G401 (cell line): ENCODE measurements at regions not wholly inside any gene's neighbourhood (a gene's known extent, or its start where the extent isn't known, plus 50 kb on each side); places are given as distances from the start of the nearest gene placed in this dataset.
"Not testable (repeated sequence)": the region's sequence is repeated elsewhere in the genome, so short reads cannot be mapped to it uniquely, and the experiment has no call there.

Source experiments
- DNase-seq: peaks from one replicate; pipeline ENCODE4 v3.0.0-alpha.2; 2015; ENCODE audit warnings: low spot score
- in situ Hi-C: cut with HindIII; loops from 2 replicates; pipeline ENCODE4 v1.10.0; 2016; ENCODE audit warnings: low sequenced_read_pairs, mixed read lengths

DNA sequence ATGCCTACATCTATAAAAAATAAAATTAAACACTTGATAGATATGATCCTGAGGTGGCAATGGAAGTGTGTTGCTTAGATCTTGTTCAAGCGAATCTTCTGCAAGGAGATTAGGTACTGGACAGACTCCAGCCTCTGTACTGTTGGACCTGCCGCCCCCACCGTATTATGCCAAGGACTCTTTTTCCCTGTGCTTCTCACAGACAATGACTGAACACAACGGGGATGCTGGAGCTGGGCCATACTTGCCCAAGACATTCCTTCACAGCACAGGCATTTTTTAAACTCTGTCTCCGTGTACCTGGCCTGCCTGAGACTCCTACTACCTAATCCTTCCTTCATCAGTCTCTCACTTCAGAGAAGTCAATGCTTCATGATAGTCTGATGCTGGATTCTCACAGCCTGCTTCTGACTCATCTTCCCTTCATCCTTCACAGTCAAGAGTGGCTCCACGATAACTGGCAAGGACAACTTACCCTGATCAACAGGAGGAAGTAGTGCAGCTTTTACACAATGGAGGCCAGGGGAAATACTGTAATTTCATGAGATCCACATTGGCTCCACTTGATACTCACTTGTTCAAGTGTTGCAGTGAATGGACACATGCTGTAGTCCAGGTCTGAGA is 754.6 kb upstream of the AGA start:
- DNase-seq = no peak
- in situ Hi-C loops = no loop called here

DNA sequence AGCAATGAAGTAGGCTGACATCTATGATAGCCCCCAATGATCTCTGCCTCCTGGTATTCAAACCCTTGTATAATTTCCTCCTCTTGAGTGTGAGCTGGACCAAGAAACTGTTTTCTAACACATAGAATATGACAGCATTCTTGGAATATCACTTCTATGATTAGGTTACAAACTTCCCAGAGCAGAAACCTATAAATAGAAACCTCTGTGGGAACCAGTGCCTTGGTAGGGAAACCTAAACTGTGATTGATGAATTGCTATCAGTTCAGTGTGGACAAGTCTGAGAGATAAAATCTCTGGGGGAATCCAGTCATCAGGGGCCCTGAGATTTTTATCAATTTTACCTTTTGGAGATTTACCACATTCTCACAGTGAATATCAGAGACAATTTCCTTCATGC is 756.5 kb upstream of the AGA start:
- DNase-seq = no peak
- in situ Hi-C loops = no loop called here

DNA sequence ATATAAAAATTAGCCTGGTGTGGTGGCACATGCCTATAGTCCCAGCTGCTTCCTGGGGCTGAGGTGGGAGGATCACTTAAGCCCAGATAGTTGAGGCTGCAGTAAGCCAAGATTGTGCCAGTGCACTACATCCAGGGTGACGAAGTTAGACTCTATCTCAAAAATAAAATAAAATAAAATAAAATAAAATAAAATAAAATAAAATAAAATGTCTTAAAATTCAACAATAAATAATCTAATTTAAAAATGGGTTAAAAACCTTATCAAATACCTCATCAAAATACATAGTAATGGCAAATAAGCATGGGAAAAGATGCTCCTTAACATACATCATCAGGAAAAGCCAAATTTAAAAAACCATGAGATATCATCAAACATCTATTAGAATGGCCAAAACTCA is 760.2 kb upstream of the AGA start:
- in situ Hi-C loops = no loop called here
- no peak for DNase-seq

DNA sequence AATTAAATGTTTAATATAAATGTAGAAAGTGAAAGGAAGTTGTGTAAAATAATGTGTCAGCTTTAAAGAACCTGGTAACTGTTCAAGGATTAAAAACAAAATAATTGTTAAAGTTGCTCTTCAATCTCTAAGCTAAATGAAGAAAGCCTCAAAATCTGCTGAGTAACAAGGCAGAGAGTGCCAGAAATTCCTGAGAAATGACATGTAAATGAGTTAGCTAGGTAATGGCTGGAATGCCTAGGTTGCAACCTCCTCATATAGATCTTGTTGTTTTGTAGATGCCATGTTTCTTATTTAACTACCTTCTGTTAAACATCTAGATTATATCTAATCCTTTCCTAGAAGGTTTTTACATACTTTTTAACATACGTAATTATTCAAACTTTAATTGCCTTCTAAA is 763.6 kb upstream of the AGA start:
- in situ Hi-C loops = no loop called here
- no peak for DNase-seq

- DNase-seq = no peak
- in situ Hi-C loops = no loop called here
Observed at GRCh38 chr4:178215309-178215708, 773.1 kb upstream of the AGA start.

- no peak for DNase-seq
- in situ Hi-C loops = no loop called here
Observed at GRCh38 chr4:178215763-178216162, 773.5 kb upstream of the AGA start.

- DNase-seq, in situ Hi-C loops: not testable (repeated sequence)
Observed at GRCh38 chr4:178226421-178226820, 784.2 kb upstream of the AGA start.

DNA sequence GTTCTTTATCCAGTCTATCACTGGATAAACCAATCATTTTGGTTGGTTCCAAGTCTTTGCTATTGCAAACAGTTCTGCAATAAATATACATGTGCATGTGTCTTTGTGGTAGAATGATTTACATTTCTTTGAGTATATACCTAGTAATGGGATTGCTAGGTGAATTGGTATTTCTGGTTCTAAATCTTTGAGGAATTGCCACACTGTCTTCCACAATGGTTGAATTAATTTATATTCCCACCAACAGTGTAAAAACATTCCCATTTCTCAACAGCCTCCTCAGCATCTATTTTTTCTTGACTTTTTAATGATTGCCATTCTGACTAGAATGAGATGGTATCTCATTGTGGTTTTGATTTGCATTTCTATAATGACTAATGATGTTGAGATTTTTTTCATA is 791.7 kb upstream of the AGA start:
- no peak for DNase-seq
- in situ Hi-C loops = no loop called here

DNA sequence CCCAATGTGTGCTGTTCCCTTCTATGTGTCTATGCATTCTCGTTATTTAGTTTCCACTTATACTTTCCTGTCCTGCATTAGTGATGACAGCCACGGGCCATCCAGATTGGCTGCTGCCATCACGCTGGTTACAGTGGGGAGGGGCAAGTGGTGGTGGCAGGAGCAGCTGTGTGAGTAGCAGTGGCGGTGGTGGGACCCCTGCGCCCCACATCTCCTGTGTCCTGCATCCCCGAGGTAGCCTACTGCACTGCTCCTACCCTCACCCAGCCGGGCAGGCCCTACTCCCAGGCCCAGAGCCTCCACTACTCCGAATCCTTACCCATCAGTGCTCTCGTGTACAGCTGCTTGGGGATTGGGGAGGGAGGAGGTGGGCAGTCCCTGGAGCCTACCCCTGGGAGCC is 798.7 kb upstream of the AGA start:
- in situ Hi-C loops = no loop called here
- DNase-seq = no peak

- no peak for DNase-seq
- in situ Hi-C loops = no loop called here
Observed at GRCh38 chr4:178241601-178242118, 799.4 kb upstream of the AGA start.

- DNase-seq = no peak
- in situ Hi-C loops = no loop called here
Observed at GRCh38 chr4:178242655-178243054, 800.4 kb upstream of the AGA start.

- in situ Hi-C loops = no loop called here
- no peak for DNase-seq
Observed at GRCh38 chr4:178244785-178245184, 802.5 kb upstream of the AGA start.

DNA sequence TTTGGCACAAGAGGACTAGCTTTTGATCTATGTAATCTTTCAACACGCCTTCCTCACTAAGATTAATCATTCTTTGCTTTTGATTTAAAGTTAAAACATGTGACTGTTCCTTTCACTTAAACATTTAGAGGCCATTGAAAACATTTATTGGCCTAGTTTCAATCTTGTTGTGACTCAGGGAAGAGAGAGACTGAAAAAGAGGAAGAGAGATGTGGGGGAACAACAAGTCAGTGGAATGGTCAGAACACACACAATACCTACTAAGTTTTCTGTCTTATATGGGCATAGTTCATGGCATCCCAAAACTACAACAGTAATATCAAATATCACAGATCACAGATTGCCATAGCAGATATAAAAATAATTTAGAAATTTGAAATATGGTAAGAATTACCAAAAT is 812.9 kb upstream of the AGA start:
- in situ Hi-C loops = no loop called here
- no peak for DNase-seq

DNA sequence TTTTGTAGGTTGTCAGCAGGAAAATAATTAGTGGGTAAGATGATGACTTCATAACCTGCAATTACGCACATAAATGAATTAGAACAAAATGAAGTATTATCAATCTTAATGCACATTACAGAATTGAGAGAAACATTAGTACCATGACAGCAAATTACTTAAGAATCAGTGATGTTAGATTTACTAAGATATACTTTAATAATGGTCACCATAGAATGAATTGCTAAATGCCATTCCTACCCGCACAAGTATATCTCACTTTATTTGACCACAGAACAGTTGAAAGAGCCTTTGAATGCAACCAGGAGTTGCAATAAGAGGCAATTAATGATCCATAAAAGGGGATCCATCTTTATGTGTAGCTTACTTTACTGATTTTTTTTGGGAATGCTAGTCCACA is 816.4 kb upstream of the AGA start:
- DNase-seq = no peak
- in situ Hi-C loops = no loop called here

DNA sequence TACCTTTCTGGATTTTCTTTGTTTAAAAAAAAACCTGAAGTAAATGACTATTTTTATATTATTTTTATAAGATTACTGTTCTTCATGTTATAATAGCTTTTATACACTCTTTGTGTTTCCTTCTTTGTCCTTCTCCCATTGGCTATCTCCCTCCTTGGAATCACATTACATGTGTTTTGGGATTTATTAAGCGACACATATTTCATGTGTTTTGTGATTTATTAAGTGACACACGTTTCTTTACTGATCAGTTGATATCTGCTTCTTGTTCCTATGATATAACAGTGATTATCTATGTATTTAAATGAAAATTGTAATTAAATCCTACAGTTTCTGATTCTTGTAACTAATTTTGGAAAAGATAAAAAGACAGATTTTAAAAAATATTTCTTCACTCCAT is 817.3 kb upstream of the AGA start:
- in situ Hi-C loops = no loop called here
- no peak for DNase-seq

GRCh38 chr4:178264001-178264400 is 821.8 kb upstream of the AGA start:
- in situ Hi-C loops = no loop called here
- DNase-seq = no peak

DNA sequence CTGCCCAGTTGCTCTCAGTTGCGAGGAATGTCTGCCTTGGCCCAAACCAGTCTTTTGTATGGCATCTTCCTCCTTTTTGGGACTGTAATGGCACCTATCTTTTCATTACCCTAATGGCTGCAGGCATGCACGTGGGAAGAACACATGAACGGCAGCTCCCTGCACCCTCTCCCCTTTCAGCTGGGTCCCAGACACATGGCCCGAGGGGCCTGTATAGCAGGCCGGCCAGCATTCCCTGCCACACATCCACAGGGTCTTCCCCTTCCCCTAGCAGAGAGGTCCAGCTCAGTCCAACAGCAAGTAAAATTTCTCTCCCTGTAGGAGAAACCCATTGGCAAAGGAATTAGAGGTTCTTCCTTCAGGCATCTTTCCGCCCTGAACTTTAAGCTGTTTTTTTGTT is 829.1 kb upstream of the AGA start:
- in situ Hi-C loops = no loop called here
- no peak for DNase-seq

DNA sequence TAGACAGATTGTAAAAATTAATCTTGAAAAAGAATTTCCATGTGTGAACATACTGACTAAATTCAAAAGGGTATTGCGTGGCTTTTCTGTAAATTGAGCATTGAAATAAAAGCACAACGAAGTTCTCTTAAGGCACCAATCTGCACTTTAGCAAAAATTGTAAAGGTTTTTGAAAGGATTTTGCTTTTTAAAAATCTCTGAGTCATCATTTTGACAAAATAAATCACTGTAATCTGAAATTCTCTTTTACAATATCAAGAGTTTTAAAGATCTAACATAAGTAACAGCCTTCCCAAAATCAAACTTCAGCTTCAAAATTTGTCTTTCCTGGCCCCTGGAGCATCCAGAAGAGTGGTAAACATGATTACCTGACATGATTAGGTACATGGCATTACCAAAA is 830.9 kb upstream of the AGA start:
- no peak for DNase-seq
- in situ Hi-C loops = no loop called here

- in situ Hi-C loops = no loop called here
- DNase-seq = no peak
Observed at GRCh38 chr4:178275671-178276360, 833.6 kb upstream of the AGA start.

DNA sequence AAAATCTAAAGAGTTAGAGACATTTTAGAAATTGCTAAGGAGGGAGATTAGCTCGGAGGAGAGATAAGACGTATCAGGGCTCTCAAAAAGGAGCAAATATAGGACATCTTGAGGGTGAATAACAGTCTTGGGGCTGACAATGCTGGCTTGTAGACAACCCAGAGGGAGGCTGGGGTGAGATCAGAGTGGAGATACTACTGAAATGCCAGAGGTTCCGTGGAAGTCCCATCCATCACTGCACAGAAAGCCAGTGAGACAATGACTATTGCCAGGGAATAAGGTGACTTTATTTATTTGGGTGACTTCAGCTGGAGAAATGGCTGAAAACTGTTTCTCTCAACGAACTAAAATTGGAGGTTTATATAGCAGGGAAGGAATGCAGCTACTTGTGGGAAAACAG is 838.1 kb upstream of the AGA start:
- DNase-seq = no peak
- in situ Hi-C loops = no loop called here

DNA sequence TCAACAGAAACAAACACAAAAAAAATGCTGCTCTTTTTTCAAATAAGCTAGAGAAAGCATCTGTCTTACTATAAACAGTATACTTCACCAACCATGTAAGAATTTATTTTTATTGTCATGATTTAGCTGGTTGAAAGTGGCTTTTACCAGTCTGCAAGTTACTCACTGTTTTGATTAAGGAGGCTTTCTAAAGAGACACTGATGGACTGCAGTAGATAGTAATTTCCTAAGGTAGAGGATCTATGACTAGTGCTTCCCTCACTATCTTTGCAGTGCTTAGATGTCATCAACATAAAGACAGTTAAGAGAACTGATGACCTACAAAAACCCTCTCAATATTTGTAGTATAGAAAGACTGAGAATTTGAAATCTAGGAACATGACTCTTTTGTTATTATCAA is 846.2 kb upstream of the AGA start:
- in situ Hi-C loops = no loop called here
- DNase-seq = no peak
